HG03521 (cell line): ENCODE measurements at regions not wholly inside any gene's neighbourhood (a gene's known extent, or its start where the extent isn't known, plus 50 kb on each side); places are given as distances from the start of the nearest gene placed in this dataset.
"Not testable (repeated sequence)": the region's sequence is repeated elsewhere in the genome, so short reads cannot be mapped to it uniquely, and the experiment has no call there.

Experiments used
- ATAC-seq: cut with Tn5 transposase; IDR thresholded peaks from one replicate; pipeline ENCODE4 v1.9.1; 2021; ENCODE audit warnings: mild to moderate bottlenecking, moderate library complexity; ENCODE audit not compliant: unreplicated experiment

- no peak for ATAC-seq
These were observed 662.0 kb upstream of the GBE1 start for GRCh38 chr3:82423268-82424030.

- no peak for ATAC-seq
These were observed 655.4 kb upstream of the GBE1 start for GRCh38 chr3:82416830-82417229.

- no peak for ATAC-seq
These were observed 654.9 kb upstream of the GBE1 start for GRCh38 chr3:82416349-82416748.

GRCh38 chr3:82413171-82413570, 651.7 kb upstream of the GBE1 start:
- ATAC-seq: no peak

GRCh38 chr3:82410366-82410765, 648.9 kb upstream of the GBE1 start:
- no peak for ATAC-seq

GRCh38 chr3:82409842-82410241, 648.4 kb upstream of the GBE1 start:
- no peak for ATAC-seq

- no peak for ATAC-seq
These were observed 630.8 kb upstream of the GBE1 start for GRCh38 chr3:82392203-82392775.

GRCh38 chr3:82390868-82391267, 629.4 kb upstream of the GBE1 start:
- ATAC-seq: no peak

- ATAC-seq: no peak
These were observed 625.2 kb upstream of the GBE1 start for GRCh38 chr3:82386647-82387046.

- no peak for ATAC-seq
These were observed 622.7 kb upstream of the GBE1 start for GRCh38 chr3:82384181-82384580.

- no peak for ATAC-seq
These were observed 621.4 kb upstream of the GBE1 start for GRCh38 chr3:82382831-82383230.

- no peak for ATAC-seq
These were observed 616.9 kb upstream of the GBE1 start for GRCh38 chr3:82378392-82378791.

- no peak for ATAC-seq
These were observed 615.4 kb upstream of the GBE1 start for GRCh38 chr3:82376883-82377282.

GRCh38 chr3:82373833-82374232, 612.4 kb upstream of the GBE1 start:
- ATAC-seq: not testable (repeated sequence)

- no peak for ATAC-seq
These were observed 603.4 kb upstream of the GBE1 start for GRCh38 chr3:82364827-82365226.

GRCh38 chr3:82363131-82363530, 601.7 kb upstream of the GBE1 start:
- no peak for ATAC-seq

GRCh38 chr3:82355228-82355627, 593.8 kb upstream of the GBE1 start:
- ATAC-seq: no peak

- ATAC-seq: no peak
These were observed 592.8 kb upstream of the GBE1 start for GRCh38 chr3:82354228-82354627.

GRCh38 chr3:82353306-82354171, 592.1 kb upstream of the GBE1 start:
- ATAC-seq: no peak

GRCh38 chr3:82347585-82347984, 586.1 kb upstream of the GBE1 start:
- ATAC-seq: no peak

GRCh38 chr3:82342521-82342920, 581.1 kb upstream of the GBE1 start:
- ATAC-seq: no peak

- ATAC-seq: no peak
These were observed 567.9 kb upstream of the GBE1 start for GRCh38 chr3:82329300-82329699.
